Effector CD4-positive, alpha-beta T cell (primary cell): ENCODE measurements at regions not wholly inside any gene's neighbourhood (a gene's known extent, or its start where the extent isn't known, plus 50 kb on each side); places are given as distances from the start of the nearest gene placed in this dataset.

Experiments used
- DNase-seq: peaks from one replicate; pipeline ENCODE4 v3.0.0-alpha.2; 2020

DNA sequence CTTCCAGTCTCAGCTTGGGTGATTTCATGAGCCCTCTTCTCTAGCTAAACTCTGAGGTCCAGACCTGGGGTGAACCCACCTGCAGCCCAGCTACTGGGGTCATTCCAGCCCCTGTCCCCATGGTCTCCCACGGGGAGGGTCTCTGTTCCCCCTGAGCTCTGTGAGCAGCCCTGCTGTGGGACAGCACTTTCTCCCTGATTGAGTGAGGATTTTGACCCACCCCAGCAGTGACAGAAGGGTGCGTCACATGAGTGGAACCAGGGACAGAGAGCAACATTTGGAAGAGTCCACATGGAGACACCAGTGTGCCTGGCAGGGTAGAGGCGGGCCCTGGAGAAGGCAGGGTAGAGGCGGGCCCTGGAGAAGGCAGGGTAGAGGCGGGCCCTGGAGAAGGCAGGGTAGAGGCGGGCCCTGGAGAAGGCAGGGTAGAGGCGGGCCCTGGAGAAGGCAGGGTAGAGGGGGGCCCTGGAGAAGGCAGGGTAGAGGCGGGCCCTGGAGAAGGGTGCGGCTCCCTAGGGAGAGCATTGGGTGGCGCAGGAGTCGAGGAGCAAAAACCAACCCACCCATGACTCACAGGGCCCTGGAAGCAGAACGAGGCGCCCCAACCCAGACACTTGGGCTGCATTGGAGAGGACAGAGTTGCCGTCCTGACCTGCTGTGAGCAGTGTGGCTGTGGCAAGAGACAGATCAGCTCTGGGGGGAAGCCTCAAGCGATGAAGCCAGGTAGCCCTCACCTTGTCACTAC lies 227.7 kb upstream of the B3GAT1 start:
- DNase-seq: no peak

DNA sequence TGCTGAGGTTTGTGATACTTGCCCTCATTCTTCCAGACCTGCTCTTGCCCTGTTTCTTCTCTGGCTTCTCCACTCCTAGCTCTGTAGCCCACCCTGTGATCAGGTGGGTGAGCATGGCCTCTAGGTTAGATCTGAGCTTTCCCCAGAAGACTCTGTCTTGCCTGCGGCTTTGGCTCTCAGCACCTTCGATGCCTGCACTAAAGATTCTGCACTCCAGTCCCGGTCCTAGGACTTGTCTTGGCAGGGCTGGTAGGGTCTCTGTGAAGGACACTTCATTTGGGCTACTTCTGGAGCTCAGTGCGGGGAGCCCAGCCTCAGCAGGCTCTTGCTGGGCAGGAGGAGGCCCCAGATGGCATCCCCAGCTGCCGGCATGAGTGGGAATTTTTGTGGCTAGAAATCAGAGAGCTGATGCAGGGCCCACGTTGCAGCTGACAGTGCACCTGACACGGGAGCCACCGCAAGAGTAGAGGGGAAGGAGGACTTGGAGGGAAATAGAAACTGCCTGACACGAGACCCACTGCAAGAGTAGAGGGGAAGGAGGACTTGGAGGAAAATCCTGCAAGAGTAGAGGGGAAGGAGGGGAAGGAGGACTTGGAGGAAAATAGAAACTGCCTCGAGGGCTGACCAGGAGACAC lies 226.9 kb upstream of the B3GAT1 start:
- no peak for DNase-seq

DNA sequence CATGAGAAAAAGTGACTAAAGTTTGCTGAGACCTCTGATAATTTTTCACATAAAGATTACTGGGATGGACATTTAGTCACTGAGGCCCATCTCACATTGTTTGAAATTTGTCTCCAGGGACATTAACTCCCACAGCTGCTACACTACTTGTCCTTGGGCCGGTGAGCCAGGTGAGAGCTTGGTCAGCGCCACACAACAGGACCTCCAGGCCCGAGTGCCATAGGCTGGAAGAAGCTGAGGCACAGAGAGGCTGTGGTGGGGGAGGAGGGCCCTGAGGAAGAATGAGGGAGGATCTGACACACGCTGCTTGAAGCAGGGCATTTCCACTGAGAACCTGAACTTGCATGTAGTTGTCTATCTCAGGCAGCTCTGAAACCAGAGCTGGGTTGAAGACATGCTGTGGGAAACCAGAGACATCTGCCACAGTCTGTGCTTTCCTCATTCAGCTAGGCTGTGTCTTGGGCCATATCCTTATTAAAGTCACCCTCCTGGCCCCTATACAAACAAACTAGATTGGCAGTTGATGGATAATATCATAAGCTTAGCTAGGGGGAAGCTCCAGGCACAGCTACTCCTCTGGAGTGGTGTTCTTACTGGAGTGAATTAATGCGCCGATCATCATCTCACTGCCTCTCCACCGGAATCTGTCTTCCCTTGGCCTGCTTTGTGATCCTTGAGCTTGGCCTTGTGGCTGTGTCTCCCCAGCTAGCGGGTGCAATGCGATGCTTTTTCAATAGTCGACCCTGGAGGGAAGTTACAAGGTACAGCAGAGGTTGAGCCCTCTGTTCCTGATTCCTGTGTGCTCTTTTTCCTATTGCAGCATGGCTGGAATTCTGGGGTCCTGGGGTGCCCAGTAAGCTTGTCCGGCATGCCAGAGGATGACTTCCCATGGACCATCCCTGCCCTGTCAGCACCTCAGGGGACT lies 225.3 kb upstream of the B3GAT1 start:
- DNase-seq: no peak

DNA sequence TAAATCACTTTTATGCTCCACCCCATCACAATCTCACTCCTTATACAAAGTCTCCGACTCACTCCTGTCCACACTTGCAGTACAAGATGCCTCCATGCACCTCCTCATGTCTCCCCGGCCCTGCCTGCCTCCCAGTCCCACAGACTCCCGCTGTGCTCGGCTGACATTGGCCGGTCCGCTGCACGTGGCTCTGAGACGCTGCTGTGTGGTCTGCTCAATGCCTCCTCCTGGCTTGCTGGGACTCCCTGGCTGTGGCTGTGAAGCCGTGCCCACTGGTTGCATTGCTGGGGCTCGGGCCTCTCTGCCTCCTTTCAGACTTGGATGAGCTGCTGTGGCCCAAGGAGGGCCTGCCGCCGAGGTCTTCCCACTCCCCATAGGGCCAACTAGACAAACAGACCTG lies 224.0 kb upstream of the B3GAT1 start:
- DNase-seq: no peak

DNA sequence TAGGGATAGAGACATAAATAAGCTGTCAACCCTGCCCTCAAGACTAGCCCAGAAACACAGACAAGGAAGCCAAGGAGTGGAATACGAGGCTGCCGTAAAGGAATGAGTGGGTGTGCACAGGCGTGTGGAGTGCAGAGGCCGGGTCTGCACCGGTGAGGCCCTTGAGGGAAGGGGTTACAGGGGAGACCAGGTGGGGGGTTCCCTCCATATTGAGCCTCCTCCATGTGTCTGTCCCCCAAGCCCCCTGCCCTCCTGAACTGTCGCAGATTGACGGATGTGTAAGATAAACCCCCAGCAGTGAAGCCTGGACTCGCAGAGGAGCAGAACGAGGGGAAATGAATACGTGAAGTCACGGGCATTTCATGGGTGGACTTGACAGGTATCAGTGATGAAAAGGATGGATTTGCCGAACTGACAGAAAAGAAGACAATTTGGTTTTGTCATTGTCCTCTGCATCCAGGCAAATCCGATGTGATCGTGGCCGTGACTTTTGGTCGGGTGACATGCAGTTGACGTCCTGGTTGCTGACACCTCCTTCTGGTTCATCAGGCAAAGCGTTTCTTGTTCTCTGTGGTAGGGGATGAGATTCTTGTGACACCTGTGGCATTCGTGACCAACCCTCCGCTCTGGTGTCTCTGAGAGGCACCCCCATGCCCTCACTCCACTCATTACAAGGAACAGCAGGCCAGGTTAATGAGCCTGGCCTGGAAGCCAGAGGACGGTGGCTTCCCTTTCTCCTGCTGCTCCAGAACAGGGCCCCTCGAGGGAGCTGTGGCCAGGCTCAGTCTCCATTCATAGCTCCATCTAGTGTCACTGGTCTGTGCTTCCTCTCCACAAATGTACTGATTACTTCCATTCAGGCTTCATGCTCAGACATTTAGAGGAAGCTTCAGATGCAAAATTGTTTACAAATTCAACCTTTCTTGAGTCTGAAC lies 223.1 kb upstream of the B3GAT1 start:
- DNase-seq: no peak

DNA sequence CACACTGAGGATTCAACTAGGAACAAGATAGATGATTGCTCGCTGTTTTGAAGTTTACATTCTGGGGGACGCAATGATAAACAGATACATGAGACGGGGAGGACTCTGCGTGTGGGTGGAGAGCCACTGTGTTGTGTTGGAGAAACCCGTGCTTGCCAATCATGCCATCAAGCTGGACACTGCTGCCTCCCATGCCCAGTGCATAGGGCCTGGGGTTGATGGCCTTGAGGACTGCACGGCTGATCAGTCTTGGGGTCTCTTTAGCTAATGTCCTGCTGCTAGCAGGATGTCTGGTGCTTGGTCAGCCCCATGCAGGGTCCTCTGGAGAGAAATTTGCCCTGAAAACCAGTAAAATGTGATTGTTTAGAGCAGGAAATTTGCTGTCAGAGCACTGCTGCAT lies 221.2 kb upstream of the B3GAT1 start:
- DNase-seq: no peak

DNA sequence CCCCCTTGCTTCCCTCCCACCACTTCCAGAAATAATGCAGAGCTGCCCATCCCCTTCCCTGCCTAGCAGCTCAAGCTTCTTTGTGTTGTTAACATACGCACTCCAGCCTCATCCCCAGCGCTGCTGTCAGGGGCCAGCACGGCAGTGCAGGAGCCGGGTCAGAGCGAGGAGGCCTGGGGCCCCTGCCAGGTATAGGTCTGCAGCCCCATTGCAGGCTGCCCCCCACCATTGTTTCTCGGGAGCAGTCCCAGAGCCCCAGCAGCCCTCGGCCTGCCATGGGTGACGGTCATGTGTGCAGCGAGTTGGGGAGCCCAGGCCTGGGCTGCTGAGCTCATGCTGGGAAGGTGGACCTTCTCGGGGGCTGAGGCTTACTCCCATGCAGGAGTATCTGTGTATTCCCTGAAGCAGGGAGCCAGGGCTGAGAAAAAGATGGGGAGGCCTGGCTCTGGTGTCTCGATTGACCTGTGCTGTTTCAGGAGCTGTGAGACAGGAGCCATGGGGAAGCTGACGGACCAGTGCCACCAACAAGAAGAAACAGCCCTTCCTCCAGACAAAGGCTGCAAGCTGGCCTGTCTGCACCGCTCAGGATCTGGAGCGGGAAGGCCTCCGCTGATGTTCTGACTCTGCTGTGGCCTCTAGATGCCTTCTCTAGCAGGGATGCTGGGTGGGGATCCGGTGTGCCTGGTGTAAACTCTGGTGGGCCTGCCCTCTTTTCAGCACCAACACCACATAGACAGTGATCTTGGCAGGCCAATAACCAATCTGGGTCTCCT lies 220.5 kb upstream of the B3GAT1 start:
- no peak for DNase-seq

DNA sequence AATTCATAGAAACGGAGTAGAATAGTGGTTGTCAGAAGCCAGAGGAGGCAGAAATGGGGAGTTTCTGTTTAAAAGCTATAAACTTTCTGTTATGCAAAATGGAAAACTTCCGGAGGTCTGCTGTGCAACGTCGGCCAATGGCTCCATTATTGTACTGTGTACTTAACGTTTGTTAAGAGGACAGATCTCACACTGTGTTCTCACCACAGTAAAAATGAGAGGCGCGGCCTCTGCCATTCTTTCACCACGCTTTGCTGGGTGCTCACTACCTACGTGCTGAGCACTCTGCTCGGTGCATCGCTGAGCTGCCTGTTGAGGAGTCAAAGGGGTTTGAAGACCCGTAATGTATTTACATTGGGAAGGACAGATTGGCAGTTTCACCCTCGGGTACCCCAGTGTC lies 218.8 kb upstream of the B3GAT1 start:
- no peak for DNase-seq

DNA sequence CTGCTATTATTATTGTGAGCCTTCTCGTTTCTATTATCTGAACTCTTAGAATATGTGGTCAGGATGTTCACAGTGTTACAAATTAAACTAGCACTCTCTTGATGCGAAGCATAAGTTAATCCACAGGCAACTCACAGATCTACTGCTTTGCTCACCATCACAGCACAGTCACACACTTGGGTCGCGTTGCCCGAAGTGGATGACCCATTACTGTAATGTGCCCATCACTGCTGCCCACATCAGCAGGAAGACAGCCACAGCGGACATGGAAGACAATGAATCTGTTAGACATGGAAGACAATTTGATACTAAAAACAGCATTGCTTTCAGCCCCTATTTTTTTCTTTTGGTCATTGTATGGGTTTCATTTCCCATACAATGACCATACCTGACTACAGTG lies 216.4 kb upstream of the B3GAT1 start:
- DNase-seq: no peak

DNA sequence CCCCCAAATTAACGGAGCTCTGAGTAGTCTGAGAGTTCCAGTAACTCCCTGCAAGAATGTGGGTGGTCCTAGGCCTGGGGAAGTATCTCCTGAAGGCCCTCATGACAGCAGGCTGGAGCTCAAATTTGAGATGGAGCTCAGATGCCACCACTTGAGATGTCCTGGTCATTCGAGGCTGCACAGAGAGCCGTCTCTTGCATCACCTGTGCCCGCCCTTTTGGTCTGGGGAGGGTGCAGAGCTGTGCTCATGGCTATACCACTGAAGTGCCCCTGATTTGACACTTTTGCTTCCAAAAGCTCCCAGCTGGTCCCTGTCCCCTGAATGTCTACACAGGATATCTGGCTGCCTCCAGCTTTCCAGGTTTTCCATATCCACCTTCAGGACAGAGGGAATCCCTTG lies 214.0 kb upstream of the B3GAT1 start:
- no peak for DNase-seq

DNA sequence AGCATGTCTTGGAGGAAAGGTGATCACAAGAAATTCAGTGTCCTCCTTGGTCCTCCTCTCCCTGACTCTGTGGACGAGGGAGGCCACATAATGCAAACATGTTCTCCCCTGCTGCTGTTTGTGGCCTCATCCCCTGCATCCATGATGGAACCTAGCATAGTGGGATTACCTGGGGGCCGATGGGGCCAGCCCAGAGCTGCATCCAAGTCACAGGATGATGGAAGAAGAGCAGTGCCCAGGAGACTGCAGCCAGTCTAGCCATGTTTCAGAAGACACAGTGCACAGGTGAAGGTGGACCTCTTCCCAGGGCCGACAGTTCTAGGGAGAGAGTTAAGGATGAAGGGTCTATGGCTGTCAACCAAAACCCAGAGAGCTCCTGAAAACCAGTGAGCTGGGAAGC lies 213.6 kb upstream of the B3GAT1 start:
- no peak for DNase-seq

DNA sequence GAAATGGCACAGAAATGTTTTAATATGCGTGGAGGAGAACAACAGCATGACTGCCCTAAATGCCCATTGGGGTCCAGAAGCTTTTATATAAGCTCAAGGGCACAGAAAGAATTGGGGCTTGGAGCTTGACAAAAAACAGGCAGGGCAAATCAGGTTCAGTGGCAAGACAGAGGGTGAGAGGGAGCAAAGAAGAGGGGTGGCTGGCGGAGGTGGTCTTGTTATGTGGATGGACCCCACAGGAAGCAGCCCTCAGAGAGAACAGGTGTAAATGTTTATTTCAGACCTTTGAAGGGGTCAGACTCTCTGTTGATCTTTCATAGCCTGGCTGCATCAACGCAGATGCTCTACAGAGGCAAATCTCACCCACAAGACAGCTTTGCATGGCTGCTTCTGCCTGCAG lies 213.1 kb upstream of the B3GAT1 start:
- no peak for DNase-seq

DNA sequence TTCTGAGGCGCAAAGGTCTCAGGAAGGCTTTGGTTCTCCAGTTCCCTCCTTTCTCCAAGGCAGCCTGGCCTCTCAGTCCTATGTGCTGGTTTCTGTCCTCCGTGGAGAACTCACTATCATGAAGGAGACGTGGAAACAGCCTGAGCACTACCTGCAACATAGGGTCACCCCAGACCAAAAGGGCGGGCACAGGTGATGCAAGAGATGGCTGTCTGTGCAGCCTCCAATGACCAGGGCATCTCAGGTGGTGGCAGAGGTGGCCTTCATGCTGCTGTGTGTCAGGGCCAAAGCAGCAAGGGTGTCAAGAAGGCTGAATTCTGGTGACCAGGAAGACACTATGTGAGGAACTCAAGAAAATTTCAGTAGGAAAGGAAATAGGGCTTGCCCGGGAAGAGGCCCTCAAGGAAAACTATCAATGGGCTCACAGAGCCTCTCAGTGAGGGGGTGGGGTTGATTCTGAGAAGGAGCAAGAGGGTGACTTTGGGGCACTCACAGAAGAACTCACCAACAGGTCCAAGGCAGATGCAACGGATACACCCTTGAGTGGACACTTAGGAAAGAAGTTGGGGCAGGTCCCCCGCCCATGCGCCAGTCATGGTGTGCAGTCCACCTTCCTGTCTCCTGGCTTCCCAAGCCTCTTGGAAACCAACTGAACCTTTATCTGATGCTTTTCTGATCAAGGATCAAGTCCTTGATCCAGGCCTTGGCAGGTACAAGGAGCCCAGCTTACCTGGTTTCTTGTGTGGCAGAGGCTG lies 212.3 kb upstream of the B3GAT1 start:
- DNase-seq: no peak

DNA sequence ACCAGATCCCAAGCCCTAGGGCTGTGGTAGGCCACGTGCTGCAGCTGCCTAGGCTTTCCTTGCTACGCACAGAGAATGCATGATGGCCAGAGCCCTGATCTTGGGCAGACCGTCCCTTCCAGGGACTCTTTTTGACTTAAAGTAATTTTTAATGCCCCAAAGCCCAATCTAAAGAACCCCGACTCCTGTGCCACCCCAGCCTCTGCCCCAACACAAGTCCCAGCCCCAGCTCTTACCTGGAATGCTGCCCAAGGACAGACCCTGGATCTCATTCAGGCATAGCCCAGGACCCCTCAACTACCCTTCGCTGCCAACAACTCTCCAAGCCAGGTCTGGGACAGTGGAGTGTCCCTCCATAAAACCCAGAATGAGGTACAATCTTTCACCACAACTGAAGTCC lies 211.7 kb upstream of the B3GAT1 start:
- no peak for DNase-seq

DNA sequence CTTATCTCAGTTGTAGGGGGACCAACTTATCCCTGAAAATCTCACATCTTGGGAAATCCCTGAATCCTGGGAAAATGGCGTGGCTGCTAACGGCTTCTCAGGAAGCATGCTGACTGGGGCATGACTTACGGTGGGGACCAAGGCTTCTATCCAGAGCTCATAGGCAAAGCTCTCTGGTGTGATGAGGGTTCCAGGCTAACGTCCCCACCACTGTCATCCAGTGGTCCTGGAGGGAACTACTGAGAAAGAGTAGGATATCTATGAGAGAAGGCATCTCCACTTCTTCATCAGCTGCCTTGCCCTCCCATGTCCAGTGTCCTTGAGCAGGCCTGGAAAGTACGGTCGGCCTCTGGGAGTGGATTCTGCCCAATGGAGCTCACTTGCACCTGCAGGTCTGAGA lies 210.4 kb upstream of the B3GAT1 start:
- no peak for DNase-seq

DNA sequence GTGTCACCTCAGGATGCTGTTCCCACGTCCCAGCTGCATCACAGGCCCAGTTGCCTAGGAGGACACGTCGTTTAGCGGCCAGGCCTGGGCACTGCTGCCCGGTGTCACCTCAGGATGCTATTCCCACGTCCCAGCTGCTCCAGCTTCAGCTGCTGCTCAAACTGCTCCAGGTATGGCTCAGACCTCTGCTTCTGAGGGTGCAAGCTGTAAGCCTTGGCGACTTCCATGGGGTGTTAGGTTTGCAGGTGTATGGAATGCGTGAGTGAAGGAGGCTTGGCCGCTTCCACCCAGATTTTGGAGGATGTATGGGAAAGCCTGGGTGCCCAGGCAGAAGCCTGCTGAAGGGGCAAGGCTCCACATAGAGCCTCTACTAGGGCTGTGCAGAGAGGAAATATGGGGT lies 205.3 kb upstream of the B3GAT1 start:
- no peak for DNase-seq

DNA sequence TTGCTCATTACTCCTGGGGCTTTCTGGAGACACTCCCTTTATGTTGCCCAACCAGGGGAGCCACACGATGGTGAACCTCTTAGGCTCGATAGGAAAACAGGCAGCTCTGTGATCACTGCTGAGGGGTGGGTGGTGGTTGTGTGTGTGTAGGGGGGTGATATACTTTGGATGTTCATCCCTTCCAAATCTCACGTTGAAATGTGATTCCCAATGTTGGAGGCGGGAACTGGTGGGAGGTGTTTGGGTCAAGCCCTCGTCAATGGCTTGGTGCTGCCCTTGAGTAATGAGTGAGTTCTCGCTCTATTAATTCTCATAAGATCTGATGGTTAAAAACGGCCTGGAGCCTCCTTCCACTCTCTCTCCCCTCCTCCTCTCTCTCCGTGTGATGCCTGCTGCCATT lies 204.0 kb upstream of the B3GAT1 start:
- no peak for DNase-seq

DNA sequence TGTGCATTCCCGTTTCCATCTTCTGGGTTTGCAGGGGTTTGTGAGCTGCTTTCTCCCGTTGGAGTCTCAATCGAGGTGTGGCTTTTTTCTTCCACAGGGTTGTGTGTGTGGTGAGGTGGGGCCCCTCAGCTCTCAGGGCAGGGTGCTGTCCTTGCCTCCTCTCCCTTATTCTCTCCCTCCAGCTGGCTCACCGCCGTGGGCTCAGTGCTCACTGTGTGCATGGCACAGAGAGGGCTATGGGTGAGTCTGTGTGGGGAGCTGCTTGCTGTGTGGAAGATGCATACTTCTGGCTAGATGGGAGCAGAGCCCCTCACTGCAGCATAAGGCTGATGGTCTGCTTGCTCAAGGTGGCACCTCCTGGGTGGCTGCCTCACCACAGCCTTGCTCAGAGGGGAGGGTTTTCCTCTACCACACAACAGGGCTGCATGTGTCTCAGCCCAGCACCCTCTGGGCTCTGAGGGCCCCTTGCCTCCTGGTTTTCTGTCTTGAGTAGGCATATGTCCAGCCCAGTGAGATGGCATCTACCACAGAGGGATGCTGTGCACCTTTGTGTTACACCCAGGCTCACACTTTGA lies 203.1 kb upstream of the B3GAT1 start:
- DNase-seq: no peak

DNA sequence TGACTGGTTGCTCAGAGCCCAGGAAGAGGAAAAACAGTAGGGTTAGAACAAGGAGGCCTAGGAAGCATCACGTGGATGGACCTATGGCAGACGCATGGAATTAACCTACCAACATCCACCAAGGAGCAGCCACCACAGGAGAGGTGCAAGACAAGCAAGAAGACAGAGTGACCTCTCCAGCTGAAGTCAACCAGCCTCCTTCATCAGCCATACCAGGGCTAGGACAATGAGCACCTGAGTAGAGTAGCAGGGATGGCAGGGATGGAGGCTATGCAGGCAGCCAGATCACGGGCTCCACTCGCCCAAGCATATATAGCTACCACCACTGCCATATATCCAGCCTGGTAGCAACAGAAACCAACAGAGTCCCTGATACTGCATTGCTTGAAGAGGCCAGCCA lies 202.1 kb upstream of the B3GAT1 start:
- DNase-seq: no peak

DNA sequence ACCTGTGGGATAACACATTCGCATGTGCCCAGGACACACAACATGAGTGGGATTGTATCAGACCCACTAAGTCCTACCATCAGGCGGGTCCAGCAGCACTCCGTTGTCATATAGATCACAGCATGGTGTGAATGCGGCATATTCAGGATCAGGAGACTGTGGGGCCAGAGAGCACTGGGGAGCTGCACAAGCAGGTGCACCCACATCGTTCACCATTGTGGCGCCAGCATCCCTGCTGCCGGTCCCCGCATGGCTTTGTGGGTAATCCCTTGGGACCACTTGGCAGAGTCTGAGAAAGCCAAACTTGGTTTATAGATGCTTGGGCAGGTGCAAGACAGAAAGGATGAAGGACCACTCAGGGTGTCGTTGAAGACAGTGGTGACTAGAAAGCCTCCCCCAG lies 201.6 kb upstream of the B3GAT1 start:
- no peak for DNase-seq
